ENCODE measurements at regions not wholly inside any gene's neighbourhood (a gene's known extent, or its start where the extent isn't known, plus 50 kb on each side); places are given as distances from the start of the nearest gene placed in this dataset.

GRCh38 chr13:109332506-109333499 lies 453.6 kb downstream of the IRS2 start:
- TF ChIP-seq POLR2A (IDR thresholded peaks at IDR 0.05) = no peak
- no peak for TF ChIP-seq CTCF (IDR thresholded peaks at IDR 0.05)
